Activated B cell treated with CpG ODN at 0.5 μM for 24 hours (primary cell): ENCODE measurements at regions not wholly inside any gene's neighbourhood (a gene's known extent, or its start where the extent isn't known, plus 50 kb on each side); places are given as distances from the start of the nearest gene placed in this dataset.

ENCODE experiments used
- ATAC-seq: fragments of 200-7000 bp; cut with Tn5 transposase; one replicate; pipeline ENCODE4 v1.10.0; 2021; ENCODE audit warnings: low read depth, mild to moderate bottlenecking, moderate library complexity
- CTCF ChIA-PET: fragments of 350-600 bp; sonication (Branson Sonifier 250); formaldehyde crosslinking; loops from one replicate; lab custom pipeline; 2021; ENCODE audit warnings: antibody characterized with exemption; lab: Charles Lee
- POLR2A ChIA-PET: fragments of 350-600 bp; sonication (Branson Sonifier 250); formaldehyde crosslinking; loops from one replicate; lab custom pipeline; 2021; ENCODE audit warnings: antibody characterized with exemption; lab: Charles Lee
- DNase-seq: peaks from one replicate; pipeline ENCODE4 v3.0.0; 2022
- H3K27ac Mint-ChIP-seq: one replicate; pipeline ENCODE4 v1.8.0; 2020; ENCODE audit warnings: mixed read lengths
- H3K27me3 Mint-ChIP-seq: one replicate; pipeline ENCODE4 v1.8.0; 2021; ENCODE audit warnings: mixed read lengths
- H3K36me3 Mint-ChIP-seq: one replicate; pipeline ENCODE4 v1.8.0; 2021; ENCODE audit warnings: low read depth, mixed read lengths
- H3K4me1 Mint-ChIP-seq: one replicate; pipeline ENCODE4 v1.8.0; 2021; ENCODE audit warnings: mixed read lengths
- H3K4me3 Mint-ChIP-seq: one replicate; pipeline ENCODE4 v1.8.0; 2020; ENCODE audit warnings: mild to moderate bottlenecking, mixed read lengths
- H3K9me3 Mint-ChIP-seq: one replicate; pipeline ENCODE4 v1.8.0; 2020; ENCODE audit warnings: mixed read lengths
- intact Hi-C: fragments of 100-400 bp; cut with micrococcal nuclease; formaldehyde crosslinking; loops from one replicate; pipeline ENCODE4 v1.15.1; 2024
- TF ChIP-seq, protein P1 (sequence below): fragments of 200-600 bp; IDR thresholded peaks from one replicate; pipeline ENCODE4 v1.8.0; 2022; ENCODE audit warnings: antibody characterized with exemption, mild to moderate bottlenecking

DNA sequence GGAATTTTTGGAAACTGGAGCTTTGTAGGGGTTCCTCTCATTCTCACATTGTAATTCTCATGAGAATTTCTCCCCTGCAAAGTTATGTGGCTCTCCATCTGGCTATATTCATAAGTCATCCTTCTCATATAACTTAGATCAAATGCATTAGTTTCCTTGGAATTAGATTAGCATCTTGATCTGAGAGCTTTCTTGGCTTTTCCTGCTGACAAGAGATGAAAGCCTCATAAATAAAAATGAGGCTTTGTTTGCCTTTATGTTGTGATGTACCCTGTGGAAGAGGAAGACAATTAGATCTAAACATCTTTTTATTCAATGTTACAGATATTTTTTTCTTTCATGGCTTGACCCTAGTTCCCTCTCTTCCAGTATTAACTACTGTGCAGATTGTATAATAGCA lies 165.4 kb upstream of the ZPLD1 start:
- Mint-ChIP-seq H3K27ac (no peak overlapping the region), H3K9me3 (no peaks in the 10 kb centered on the region), H3K36me3 (no peaks in the 10 kb centered on the region), H3K4me1 (no peaks in the 10 kb centered on the region), H3K4me3 (no peak overlapping the region), H3K27me3 (peaks cover 2% of the 10 kb centered on the region)
- DNase-seq, result no peak
- POLR2A ChIA-PET, result no interaction called here
- CTCF ChIA-PET, result no interaction called here
- TF ChIP-seq, protein P1, sequence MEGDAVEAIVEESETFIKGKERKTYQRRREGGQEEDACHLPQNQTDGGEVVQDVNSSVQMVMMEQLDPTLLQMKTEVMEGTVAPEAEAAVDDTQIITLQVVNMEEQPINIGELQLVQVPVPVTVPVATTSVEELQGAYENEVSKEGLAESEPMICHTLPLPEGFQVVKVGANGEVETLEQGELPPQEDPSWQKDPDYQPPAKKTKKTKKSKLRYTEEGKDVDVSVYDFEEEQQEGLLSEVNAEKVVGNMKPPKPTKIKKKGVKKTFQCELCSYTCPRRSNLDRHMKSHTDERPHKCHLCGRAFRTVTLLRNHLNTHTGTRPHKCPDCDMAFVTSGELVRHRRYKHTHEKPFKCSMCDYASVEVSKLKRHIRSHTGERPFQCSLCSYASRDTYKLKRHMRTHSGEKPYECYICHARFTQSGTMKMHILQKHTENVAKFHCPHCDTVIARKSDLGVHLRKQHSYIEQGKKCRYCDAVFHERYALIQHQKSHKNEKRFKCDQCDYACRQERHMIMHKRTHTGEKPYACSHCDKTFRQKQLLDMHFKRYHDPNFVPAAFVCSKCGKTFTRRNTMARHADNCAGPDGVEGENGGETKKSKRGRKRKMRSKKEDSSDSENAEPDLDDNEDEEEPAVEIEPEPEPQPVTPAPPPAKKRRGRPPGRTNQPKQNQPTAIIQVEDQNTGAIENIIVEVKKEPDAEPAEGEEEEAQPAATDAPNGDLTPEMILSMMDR, result no peak
- intact Hi-C loops, result no loop called here
- ATAC-seq, result no peak

- ATAC-seq (no peak), DNase-seq (no peak)
- peaks cover 21% of the 10 kb centered on the region for H3K27me3 Mint-ChIP-seq
- peaks cover 13% of the 10 kb centered on the region for H3K9me3 Mint-ChIP-seq
- no peak overlapping the region for H3K4me3 Mint-ChIP-seq
- ChIA-PET POLR2A (no interaction called here), CTCF (no interaction called here)
- intact Hi-C loops, result no loop called here
- TF ChIP-seq, protein P1, result no peak
- H3K4me1 Mint-ChIP-seq, result no peaks in the 10 kb centered on the region
- H3K36me3 Mint-ChIP-seq, result no peaks in the 10 kb centered on the region
- H3K27ac Mint-ChIP-seq, result no peak overlapping the region
Measured at GRCh38 chr3:102290241-102290640, 144.6 kb upstream of the ZPLD1 start.

- ATAC-seq (no peak), DNase-seq (no peak)
- Mint-ChIP-seq H3K27ac (no peak overlapping the region), H3K4me3 (no peak overlapping the region), H3K27me3 (peaks cover 22% of the 10 kb centered on the region), H3K4me1 (no peaks in the 10 kb centered on the region), H3K36me3 (no peaks in the 10 kb centered on the region), H3K9me3 (no peaks in the 10 kb centered on the region)
- ChIA-PET POLR2A (no interaction called here), CTCF (no interaction called here)
- TF ChIP-seq, protein P1, result no peak
- intact Hi-C loops, result no loop called here
Measured at GRCh38 chr3:102295756-102296155, 139.1 kb upstream of the ZPLD1 start.

GRCh38 chr3:102297072-102297658 lies 137.7 kb upstream of the ZPLD1 start:
- H3K27me3 Mint-ChIP-seq, result peaks cover 19% of the 10 kb centered on the region
- no peak overlapping the region for H3K4me3 Mint-ChIP-seq

DNA sequence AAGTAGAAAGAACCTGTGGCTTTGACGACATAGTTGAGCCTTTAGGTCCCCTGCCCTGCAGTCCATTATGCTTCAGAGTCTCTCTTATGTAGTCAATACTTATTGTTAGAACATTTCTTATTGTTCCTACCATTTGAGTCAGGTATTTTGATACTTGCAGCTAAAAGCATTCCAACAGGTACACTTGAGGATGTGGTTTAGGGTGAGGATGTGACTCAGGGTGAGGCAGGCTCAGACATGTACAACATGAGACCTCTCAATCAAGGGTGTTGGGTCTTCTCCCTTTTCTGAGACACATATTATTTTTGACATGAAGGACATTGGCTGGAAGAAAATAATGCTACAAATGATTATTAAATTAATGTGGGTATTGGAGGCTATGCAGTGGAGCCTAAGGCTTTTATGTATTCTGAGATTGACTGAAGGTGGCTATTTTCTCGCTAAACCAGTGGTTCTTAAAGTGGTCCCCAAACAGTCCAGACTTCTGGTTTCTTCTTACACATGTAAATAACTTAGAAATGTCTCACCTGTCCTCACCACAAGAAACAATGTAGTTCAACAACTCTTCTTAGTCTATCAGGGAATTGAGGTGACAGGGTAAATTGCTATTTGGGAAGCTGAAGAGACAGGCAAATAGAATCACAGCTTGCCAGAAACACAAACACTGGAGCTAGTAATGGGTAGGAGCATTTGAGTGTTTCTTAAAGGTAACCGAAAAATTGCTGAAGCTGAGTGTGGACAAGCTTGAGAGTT lies 135.5 kb upstream of the ZPLD1 start:
- no peaks in the 10 kb centered on the region for H3K4me1 Mint-ChIP-seq
- DNase-seq, result no peak
- H3K36me3 Mint-ChIP-seq, result no peaks in the 10 kb centered on the region
- no peak for ATAC-seq
- no peak overlapping the region for H3K4me3 Mint-ChIP-seq
- ChIA-PET CTCF (no interaction called here), POLR2A (no interaction called here)
- H3K27ac Mint-ChIP-seq, result no peak overlapping the region
- peaks cover 17% of the 10 kb centered on the region for H3K27me3 Mint-ChIP-seq
- TF ChIP-seq, protein P1, result no peak
- intact Hi-C loops, result no loop called here
- no peaks in the 10 kb centered on the region for H3K9me3 Mint-ChIP-seq

More at GRCh38 chr3:102297072-102297658, 137.7 kb upstream of the ZPLD1 start:
- intact Hi-C loops, result no loop called here
- POLR2A ChIA-PET, result no interaction called here
- H3K4me1 Mint-ChIP-seq, result no peaks in the 10 kb centered on the region
- no peaks in the 10 kb centered on the region for H3K36me3 Mint-ChIP-seq
- TF ChIP-seq, protein P1, result no peak
- DNase-seq, result no peak
- no peak overlapping the region for H3K27ac Mint-ChIP-seq
- CTCF ChIA-PET, result interaction anchor here (1.2 kb wide), 1 partner anchor 239 kb away, joined by 3 read pairs; no protein-coding TSS in a partner anchor
- H3K9me3 Mint-ChIP-seq, result no peaks in the 10 kb centered on the region
- no peak for ATAC-seq
